ENCODE measurements at regions not wholly inside any gene's neighbourhood (a gene's known extent, or its start where the extent isn't known, plus 50 kb on each side); places are given as distances from the start of the nearest gene placed in this dataset.
"Not testable (repeated sequence)": the region's sequence is repeated elsewhere in the genome, so short reads cannot be mapped to it uniquely, and the experiment has no call there.

GRCh38 chr2:190150413-190150812, 87.9 kb upstream of the MSTN start:
- DNase-seq = no peak

DNA sequence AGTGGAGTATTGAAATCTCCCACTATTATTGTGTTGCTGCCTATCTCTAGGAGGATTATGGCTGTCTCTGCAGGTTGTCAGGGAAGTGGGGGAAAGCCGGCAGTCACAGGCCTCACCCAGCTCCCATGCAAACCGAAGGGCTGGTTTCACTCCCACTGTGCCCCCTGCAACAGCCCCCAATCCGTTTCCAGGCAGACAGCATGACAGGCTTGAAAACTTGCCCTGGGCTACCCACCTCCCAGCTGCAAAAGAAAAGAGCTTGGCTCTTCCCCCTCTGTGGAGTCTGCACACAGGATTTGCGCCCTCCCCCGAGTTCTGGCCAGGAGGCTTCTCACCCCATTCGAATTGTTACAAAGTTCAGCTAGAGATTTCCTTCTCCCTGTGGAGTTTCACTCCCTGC, 87.4 kb upstream of the MSTN start:
- Histone ChIP-seq H3K36me3 (replicated peaks; ENCODE audit: control insufficient read depth, insufficient read depth, low read length) (no peaks in the 10 kb centered on the region), H3K4me3 (ENCODE audit: insufficient read depth, low read depth, low read length) (no peak overlapping the region), H3K27me3 (ENCODE audit: control insufficient read depth, insufficient read depth, low read length) (no peaks in the 10 kb centered on the region)
- no peak for DNase-seq

More at GRCh38 chr2:190150413-190150812, 87.9 kb upstream of the MSTN start:
- no peak overlapping the region for H3K4me3 ChIP-seq (ENCODE audit: insufficient read depth, low read depth, low read length)
- no peaks in the 10 kb centered on the region for H3K36me3 ChIP-seq (replicated peaks; ENCODE audit: control insufficient read depth, insufficient read depth, low read length)
- no peaks in the 10 kb centered on the region for H3K27me3 ChIP-seq (ENCODE audit: control insufficient read depth, insufficient read depth, low read length)

- H3K4me3 ChIP-seq (ENCODE audit: insufficient read depth, low read depth, low read length) = no peak overlapping the region
- DNase-seq = no peak
- H3K36me3 ChIP-seq (replicated peaks; ENCODE audit: control insufficient read depth, insufficient read depth, low read length) = no peaks in the 10 kb centered on the region
- H3K27me3 ChIP-seq (ENCODE audit: control insufficient read depth, insufficient read depth, low read length) = no peaks in the 10 kb centered on the region
These were observed 86.7 kb upstream of the MSTN start for GRCh38 chr2:190149200-190149599.

GRCh38 chr2:190146109-190146508, 83.6 kb upstream of the MSTN start:
- not testable (repeated sequence) for DNase-seq; H3K4me3 ChIP-seq (ENCODE audit: insufficient read depth, low read depth, low read length); H3K27me3 ChIP-seq (ENCODE audit: control insufficient read depth, insufficient read depth, low read length); H3K36me3 ChIP-seq (replicated peaks; ENCODE audit: control insufficient read depth, insufficient read depth, low read length)

GRCh38 chr2:190140474-190140873, 77.9 kb upstream of the MSTN start:
- not testable (repeated sequence) for H3K27me3 ChIP-seq (ENCODE audit: control insufficient read depth, insufficient read depth, low read length); H3K4me3 ChIP-seq (ENCODE audit: insufficient read depth, low read depth, low read length); DNase-seq; H3K36me3 ChIP-seq (replicated peaks; ENCODE audit: control insufficient read depth, insufficient read depth, low read length)

DNA sequence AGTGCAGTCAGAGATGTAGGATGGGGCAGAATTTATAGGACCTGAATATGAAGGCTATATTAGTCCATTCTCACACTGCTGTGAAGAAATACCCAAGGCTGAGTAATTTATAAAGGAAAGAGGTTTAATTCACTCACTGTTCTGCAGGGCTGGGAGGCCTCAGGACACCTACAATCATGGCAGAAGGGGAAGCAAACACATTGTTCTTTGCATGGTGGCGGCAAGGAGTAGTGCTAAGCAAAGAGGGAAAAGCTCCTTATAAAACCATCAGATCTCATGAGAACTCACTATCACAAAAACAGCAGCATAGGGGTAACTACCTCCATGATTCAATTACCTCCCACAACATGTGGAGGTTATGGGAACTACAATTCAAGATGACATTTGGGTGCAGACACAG, 76.8 kb upstream of the MSTN start:
- H3K36me3 ChIP-seq (replicated peaks; ENCODE audit: control insufficient read depth, insufficient read depth, low read length) = no peaks in the 10 kb centered on the region
- no peak overlapping the region for H3K4me3 ChIP-seq (ENCODE audit: insufficient read depth, low read depth, low read length)
- no peak for DNase-seq
- H3K27me3 ChIP-seq (ENCODE audit: control insufficient read depth, insufficient read depth, low read length) = no peaks in the 10 kb centered on the region

- Histone ChIP-seq H3K4me3 (ENCODE audit: insufficient read depth, low read depth, low read length) (no peak overlapping the region), H3K36me3 (replicated peaks; ENCODE audit: control insufficient read depth, insufficient read depth, low read length) (no peaks in the 10 kb centered on the region), H3K27me3 (ENCODE audit: control insufficient read depth, insufficient read depth, low read length) (no peaks in the 10 kb centered on the region)
- no peak for DNase-seq
These were observed 75.5 kb upstream of the MSTN start for GRCh38 chr2:190138032-190138431.

- no peak overlapping the region for H3K4me3 ChIP-seq (ENCODE audit: insufficient read depth, low read depth, low read length)
- no peaks in the 10 kb centered on the region for H3K27me3 ChIP-seq (ENCODE audit: control insufficient read depth, insufficient read depth, low read length)
- no peaks in the 10 kb centered on the region for H3K36me3 ChIP-seq (replicated peaks; ENCODE audit: control insufficient read depth, insufficient read depth, low read length)
- DNase-seq = no peak
These were observed 75.0 kb upstream of the MSTN start for GRCh38 chr2:190137561-190137960.

- H3K4me3 ChIP-seq (ENCODE audit: insufficient read depth, low read depth, low read length) = no peak overlapping the region
- no peaks in the 10 kb centered on the region for H3K36me3 ChIP-seq (replicated peaks; ENCODE audit: control insufficient read depth, insufficient read depth, low read length)
- no peak for DNase-seq
- no peaks in the 10 kb centered on the region for H3K27me3 ChIP-seq (ENCODE audit: control insufficient read depth, insufficient read depth, low read length)
These were observed 74.3 kb upstream of the MSTN start for GRCh38 chr2:190136825-190137224.

GRCh38 chr2:190136259-190136658, 73.7 kb upstream of the MSTN start:
- no peaks in the 10 kb centered on the region for H3K27me3 ChIP-seq (ENCODE audit: control insufficient read depth, insufficient read depth, low read length)
- no peak overlapping the region for H3K4me3 ChIP-seq (ENCODE audit: insufficient read depth, low read depth, low read length)
- no peak for DNase-seq
- H3K36me3 ChIP-seq (replicated peaks; ENCODE audit: control insufficient read depth, insufficient read depth, low read length) = no peaks in the 10 kb centered on the region

GRCh38 chr2:190129421-190130199, 67.1 kb upstream of the MSTN start:
- Histone ChIP-seq H3K4me3 (ENCODE audit: insufficient read depth, low read depth, low read length) (no peak overlapping the region), H3K36me3 (replicated peaks; ENCODE audit: control insufficient read depth, insufficient read depth, low read length) (no peaks in the 10 kb centered on the region), H3K27me3 (ENCODE audit: control insufficient read depth, insufficient read depth, low read length) (no peaks in the 10 kb centered on the region)
- no peak for DNase-seq

DNA sequence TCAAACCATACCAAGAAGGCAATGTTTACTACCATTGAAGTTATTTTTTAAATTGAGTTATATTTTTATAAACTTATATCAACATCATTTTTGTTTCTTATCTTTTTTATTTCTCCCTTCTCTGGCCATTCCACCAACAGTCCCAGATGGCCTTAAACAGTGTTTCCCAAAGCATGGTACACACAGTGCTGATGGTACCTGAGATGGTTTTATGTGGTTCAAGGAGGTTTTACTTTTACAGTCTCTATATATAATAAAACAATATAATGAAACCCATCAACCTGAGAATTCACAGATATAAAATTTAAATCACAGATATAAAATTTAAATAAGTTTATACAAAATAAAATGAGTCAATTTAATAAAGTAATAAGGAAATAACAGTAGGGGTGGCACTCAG, 65.1 kb upstream of the MSTN start:
- Histone ChIP-seq H3K27me3 (ENCODE audit: control insufficient read depth, insufficient read depth, low read length) (no peaks in the 10 kb centered on the region), H3K4me3 (ENCODE audit: insufficient read depth, low read depth, low read length) (no peak overlapping the region), H3K36me3 (replicated peaks; ENCODE audit: control insufficient read depth, insufficient read depth, low read length) (no peaks in the 10 kb centered on the region)
- no peak for DNase-seq

GRCh38 chr2:190126798-190127197, 64.3 kb upstream of the MSTN start:
- no peaks in the 10 kb centered on the region for H3K27me3 ChIP-seq (ENCODE audit: control insufficient read depth, insufficient read depth, low read length)
- no peaks in the 10 kb centered on the region for H3K36me3 ChIP-seq (replicated peaks; ENCODE audit: control insufficient read depth, insufficient read depth, low read length)
- no peak for DNase-seq
- no peak overlapping the region for H3K4me3 ChIP-seq (ENCODE audit: insufficient read depth, low read depth, low read length)

GRCh38 chr2:190123956-190124355, 61.4 kb upstream of the MSTN start:
- DNase-seq = no peak
- no peaks in the 10 kb centered on the region for H3K27me3 ChIP-seq (ENCODE audit: control insufficient read depth, insufficient read depth, low read length)
- no peaks in the 10 kb centered on the region for H3K36me3 ChIP-seq (replicated peaks; ENCODE audit: control insufficient read depth, insufficient read depth, low read length)
- H3K4me3 ChIP-seq (ENCODE audit: insufficient read depth, low read depth, low read length) = no peak overlapping the region

DNA sequence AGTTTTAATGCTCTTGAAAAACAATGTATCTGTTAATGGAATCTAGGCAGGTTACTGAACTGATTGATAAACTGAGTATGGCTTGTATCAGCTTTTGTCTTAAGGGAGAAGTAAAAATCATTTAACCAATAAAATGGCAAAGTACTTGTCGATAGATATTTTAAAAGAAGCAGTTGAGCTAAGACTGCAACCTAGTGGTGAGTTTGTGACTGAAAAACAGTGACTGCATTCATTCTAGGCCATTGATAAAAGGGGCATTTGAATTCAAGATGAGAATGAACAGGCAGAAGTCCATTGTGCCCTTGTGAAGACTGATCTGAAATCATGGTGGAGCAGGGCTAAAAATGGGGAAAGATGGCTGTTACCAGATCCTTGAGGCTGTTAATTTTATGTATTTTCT, 59.4 kb upstream of the MSTN start:
- Histone ChIP-seq H3K4me3 (ENCODE audit: insufficient read depth, low read depth, low read length) (no peak overlapping the region), H3K36me3 (replicated peaks; ENCODE audit: control insufficient read depth, insufficient read depth, low read length) (no peaks in the 10 kb centered on the region), H3K27me3 (ENCODE audit: control insufficient read depth, insufficient read depth, low read length) (no peaks in the 10 kb centered on the region)
- DNase-seq = peak; percentile 27

GRCh38 chr2:190121305-190121704, 58.8 kb upstream of the MSTN start:
- no peak for DNase-seq
- no peak overlapping the region for H3K4me3 ChIP-seq (ENCODE audit: insufficient read depth, low read depth, low read length)
- H3K27me3 ChIP-seq (ENCODE audit: control insufficient read depth, insufficient read depth, low read length) = no peaks in the 10 kb centered on the region
- no peaks in the 10 kb centered on the region for H3K36me3 ChIP-seq (replicated peaks; ENCODE audit: control insufficient read depth, insufficient read depth, low read length)
